SK-N-SH (cell line): ENCODE measurements at regions not wholly inside any gene's neighbourhood (a gene's known extent, or its start where the extent isn't known, plus 50 kb on each side); places are given as distances from the start of the nearest gene placed in this dataset.

ENCODE experiments used
- CTCF ChIA-PET: fragments of 300-600, 350-600 bp; formaldehyde crosslinking; extraction: SDS; loops from one replicate; lab custom pipeline; 2021; lab: Yijun Ruan, JAX
- POLR2A ChIA-PET: fragments of 350-600 bp; sonication (Branson Sonifier 250); formaldehyde crosslinking; extraction: SDS; loops from one replicate; lab custom pipeline; 2020; ENCODE audit warnings: antibody characterized with exemption, inconsistent platforms; lab: Yijun Ruan, JAX
- DNase-seq: peaks from one replicate; pipeline ENCODE4 v3.0.0; 2012
- H2AFZ ChIP-seq: fragments of 200-600 bp; sonication (generic); 2 replicates; pipeline ENCODE4 v1.8.1; 2016; ENCODE audit warnings: antibody characterized with exemption, mild to moderate bottlenecking, low read depth
- H3F3A ChIP-seq: fragments of 200-600 bp; sonication (generic); replicated peaks from 2 replicates; pipeline ENCODE3; 2016; ENCODE audit warnings: antibody characterized with exemption, mild to moderate bottlenecking; ENCODE audit not compliant: insufficient read depth
- H3K27ac ChIP-seq, 2 experiments: fragments of 200-500 bp in 1 of 2; fragments of 200-600 bp in 1 of 2; sonication (Bioruptor generic) in 1 of 2; sonication (generic), shearing (Covaris generic) in 1 of 2; 2 replicates each; pipeline versions ENCODE4 v1.5.1 to v1.6.1; 2014 to 2016; ENCODE audit warnings: low read depth in 2 of 2, inconsistent platforms in 1 of 2, low read length in 1 of 2, mild to moderate bottlenecking in 1 of 2, mixed read lengths in 1 of 2
- H3K27me3 ChIP-seq: fragments of 200-600 bp; sonication (generic), shearing (Covaris generic); 2 replicates; pipeline ENCODE4 v1.6.1; 2016; ENCODE audit warnings: mixed run types; ENCODE audit not compliant: insufficient read depth
- H3K36me3 ChIP-seq, 2 experiments: fragments of 200-500 bp in 1 of 2; fragments of 200-600 bp in 1 of 2; sonication (Bioruptor generic) in 1 of 2; sonication (generic) in 1 of 2; replicated peaks in 1 of 2; 2 replicates each; pipeline versions ENCODE3 to v1.5.1; 2014 to 2016; ENCODE audit warnings: low read length in 1 of 2, mild to moderate bottlenecking in 1 of 2; ENCODE audit not compliant: insufficient read depth in 2 of 2, control insufficient read depth in 1 of 2
- H3K4me1 ChIP-seq, 2 experiments: fragments of 200-500 bp in 1 of 2; fragments of 200-600 bp in 1 of 2; sonication (Bioruptor generic) in 1 of 2; sonication (generic), shearing (Covaris generic) in 1 of 2; 2 replicates each; pipeline versions ENCODE4 v1.5.1 to v1.6.1; 2014 to 2016; ENCODE audit warnings: low read depth in 1 of 2, low read length in 1 of 2, mixed run types in 1 of 2; ENCODE audit not compliant: insufficient read depth in 2 of 2, control insufficient read depth in 1 of 2
- H3K4me2 ChIP-seq: fragments of 200-600 bp; sonication (generic), shearing (Covaris generic); 2 replicates; pipeline ENCODE4 v1.6.1; 2017; ENCODE audit warnings: mixed run types
- H3K4me3 ChIP-seq, 2 experiments: fragments of 200-500 bp in 1 of 2; fragments of 200-600 bp in 1 of 2; sonication (Bioruptor generic) in 1 of 2; sonication (generic), shearing (Covaris generic) in 1 of 2; 2 replicates each; pipeline versions ENCODE4 v1.5.1 to v1.8.1; 2014 to 2016; ENCODE audit warnings: low read depth in 2 of 2, inconsistent platforms in 1 of 2, low read length in 1 of 2, mild to moderate bottlenecking in 1 of 2, mixed read lengths in 1 of 2, moderate library complexity in 1 of 2
- H3K79me2 ChIP-seq: fragments of 200-600 bp; sonication (generic); 2 replicates; pipeline ENCODE4 v1.8.1; 2017; ENCODE audit warnings: mild to moderate bottlenecking; ENCODE audit not compliant: insufficient read depth
- H3K9ac ChIP-seq: fragments of 200-600 bp; sonication (generic); 2 replicates; pipeline ENCODE4 v1.6.1; 2017; ENCODE audit warnings: mixed run types
- H3K9me2 ChIP-seq: fragments of 200-600 bp; sonication (generic); 2 replicates; pipeline ENCODE4 v1.6.1; 2017; ENCODE audit warnings: mixed run types
- H3K9me3 ChIP-seq: fragments of 200-600 bp; sonication (generic); 2 replicates; pipeline ENCODE4 v1.6.1; 2017; ENCODE audit warnings: mixed run types, mild to moderate bottlenecking, moderate library complexity
- H4K20me1 ChIP-seq: fragments of 200-600 bp; sonication (generic); 2 replicates; pipeline ENCODE4 v1.6.1; 2017; ENCODE audit warnings: mild to moderate bottlenecking, mixed run types; ENCODE audit not compliant: insufficient read depth
- CHD2 ChIP-seq: fragments of 150-350 bp; IDR thresholded peaks from 2 replicates; pipeline ENCODE4 v1.6.1; 2018; ENCODE audit warnings: low read length; ENCODE audit not compliant: partially characterized antibody
- ELF1 ChIP-seq: IDR thresholded peaks from 2 replicates; pipeline ENCODE4 v1.4.0; 2012
- EZH2phosphoT487 ChIP-seq: fragments of 200-600 bp; sonication (generic); IDR thresholded peaks from 2 replicates; pipeline ENCODE4 v1.6.1; 2017; ENCODE audit warnings: low read depth, mixed run types, mild to moderate bottlenecking, antibody characterized with exemption, moderate library complexity, borderline replicate concordance
- FOSL2 ChIP-seq: IDR thresholded peaks from 2 replicates; pipeline ENCODE4 v1.4.0; 2012; ENCODE audit warnings: low read depth, mild to moderate bottlenecking, moderate library complexity, borderline replicate concordance
- JUND ChIP-seq: IDR thresholded peaks from 2 replicates; pipeline ENCODE4 v1.4.0; 2012
- MXI1 ChIP-seq: IDR thresholded peaks from 2 replicates; pipeline ENCODE4 v1.6.1; 2012; ENCODE audit warnings: mild to moderate bottlenecking, low read depth, low read length, improper control_type of control experiment
- NFIC ChIP-seq: IDR thresholded peaks from 2 replicates; pipeline ENCODE4 v1.4.0; 2012; ENCODE audit warnings: borderline replicate concordance
- NRF1 ChIP-seq: IDR thresholded peaks from 2 replicates; pipeline ENCODE4 v1.6.1; 2012; ENCODE audit warnings: low read depth, mild to moderate bottlenecking, low read length
- RAD21 ChIP-seq: IDR thresholded peaks from 2 replicates; pipeline ENCODE4 v1.6.1; 2012; ENCODE audit warnings: mild to moderate bottlenecking, low read length
- RCOR1 ChIP-seq: fragments of 150-350 bp; IDR thresholded peaks from 2 replicates; pipeline ENCODE4 v1.6.1; 2017; ENCODE audit warnings: antibody characterized with exemption, low read length
- RFX5 ChIP-seq: IDR thresholded peaks from 2 replicates; pipeline ENCODE4 v1.6.1; 2012; ENCODE audit warnings: mild to moderate bottlenecking, improper control_type of control experiment, low read length
- RXRA ChIP-seq: IDR thresholded peaks from 2 replicates; pipeline ENCODE4 v1.4.0; 2012; ENCODE audit warnings: low read depth, mild to moderate bottlenecking, borderline replicate concordance
- SMC3 ChIP-seq: IDR thresholded peaks from 2 replicates; pipeline ENCODE4 v1.6.1; 2012; ENCODE audit warnings: low read depth, low read length, improper control_type of control experiment
- TAF1 ChIP-seq: IDR thresholded peaks from 2 replicates; pipeline ENCODE4 v1.6.1; 2012; ENCODE audit warnings: low read depth, mild to moderate bottlenecking, low read length, moderate library complexity, borderline replicate concordance
- TEAD4 ChIP-seq: IDR thresholded peaks from 2 replicates; pipeline ENCODE4 v1.4.0; 2012; ENCODE audit warnings: mild to moderate bottlenecking, borderline replicate concordance; ENCODE audit not compliant: insufficient read depth
- YY1 ChIP-seq: IDR thresholded peaks from 2 replicates; pipeline ENCODE4 v1.4.0; 2012; ENCODE audit warnings: low read depth, mild to moderate bottlenecking
- WGBS: methylation state at CpG from one replicate; pipeline ENCODE4 v1.1.6; 2017; ENCODE audit warnings: low lambda C conversion rate; 5-methylcytosine and 5-hydroxymethylcytosine counted together
- TF ChIP-seq, protein P1 (sequence below): IDR thresholded peaks from 2 replicates; pipeline ENCODE4; 2012
- TF ChIP-seq, protein P2 (sequence below): IDR thresholded peaks from 2 replicates; pipeline ENCODE4 v1.4.0; 2012; ENCODE audit warnings: low read depth, borderline replicate concordance
- TF ChIP-seq, protein P3 (sequence below): fragments of 200-600 bp; sonication (generic); IDR thresholded peaks from 2 replicates; pipeline ENCODE4 v1.6.1; 2017; ENCODE audit warnings: antibody characterized with exemption, mild to moderate bottlenecking, moderate library complexity

DNA sequence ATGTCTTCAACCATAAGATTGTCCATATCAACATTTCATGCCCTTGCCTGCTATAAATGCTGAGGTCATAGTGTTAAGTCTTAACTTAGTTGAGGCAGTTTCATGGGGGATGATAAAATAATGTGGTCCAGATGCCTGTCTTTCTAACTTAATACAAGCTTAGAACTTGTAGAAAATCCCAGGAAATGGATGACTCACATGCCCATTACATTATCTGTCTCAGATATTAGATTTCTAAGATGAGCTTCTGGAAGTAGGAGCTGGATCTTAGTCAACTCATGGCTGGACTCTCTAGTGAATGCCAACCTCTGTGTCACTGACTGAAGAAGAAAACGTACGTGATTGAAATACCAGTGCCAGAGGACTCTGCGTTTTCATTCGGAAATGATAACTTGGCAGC is 797.5 kb upstream of the EEF2KMT start:
- TF ChIP-seq TEAD4, result no peak
- TF ChIP-seq EZH2phosphoT487, result no peak
- no peak for TF ChIP-seq CHD2
- TF ChIP-seq, protein P1, sequence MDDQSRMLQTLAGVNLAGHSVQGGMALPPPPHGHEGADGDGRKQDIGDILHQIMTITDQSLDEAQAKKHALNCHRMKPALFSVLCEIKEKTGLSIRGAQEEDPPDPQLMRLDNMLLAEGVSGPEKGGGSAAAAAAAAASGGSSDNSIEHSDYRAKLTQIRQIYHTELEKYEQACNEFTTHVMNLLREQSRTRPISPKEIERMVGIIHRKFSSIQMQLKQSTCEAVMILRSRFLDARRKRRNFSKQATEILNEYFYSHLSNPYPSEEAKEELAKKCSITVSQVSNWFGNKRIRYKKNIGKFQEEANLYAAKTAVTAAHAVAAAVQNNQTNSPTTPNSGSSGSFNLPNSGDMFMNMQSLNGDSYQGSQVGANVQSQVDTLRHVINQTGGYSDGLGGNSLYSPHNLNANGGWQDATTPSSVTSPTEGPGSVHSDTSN, result no peak
- no peak for TF ChIP-seq ELF1
- no peak for TF ChIP-seq NRF1
- TF ChIP-seq NFIC, result no peak
- no peak for TF ChIP-seq RAD21
- TF ChIP-seq JUND, result no peak
- TF ChIP-seq, protein P2, sequence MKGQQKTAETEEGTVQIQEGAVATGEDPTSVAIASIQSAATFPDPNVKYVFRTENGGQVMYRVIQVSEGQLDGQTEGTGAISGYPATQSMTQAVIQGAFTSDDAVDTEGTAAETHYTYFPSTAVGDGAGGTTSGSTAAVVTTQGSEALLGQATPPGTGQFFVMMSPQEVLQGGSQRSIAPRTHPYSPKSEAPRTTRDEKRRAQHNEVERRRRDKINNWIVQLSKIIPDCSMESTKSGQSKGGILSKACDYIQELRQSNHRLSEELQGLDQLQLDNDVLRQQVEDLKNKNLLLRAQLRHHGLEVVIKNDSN, result no peak
- no peak for TF ChIP-seq FOSL2
- no peak for TF ChIP-seq RCOR1
- TF ChIP-seq RFX5, result no peak
- TF ChIP-seq RXRA, result no peak
- TF ChIP-seq YY1, result no peak
- no peak for TF ChIP-seq SMC3
- no peak for TF ChIP-seq TAF1
- TF ChIP-seq MXI1, result no peak
- TF ChIP-seq, protein P3, sequence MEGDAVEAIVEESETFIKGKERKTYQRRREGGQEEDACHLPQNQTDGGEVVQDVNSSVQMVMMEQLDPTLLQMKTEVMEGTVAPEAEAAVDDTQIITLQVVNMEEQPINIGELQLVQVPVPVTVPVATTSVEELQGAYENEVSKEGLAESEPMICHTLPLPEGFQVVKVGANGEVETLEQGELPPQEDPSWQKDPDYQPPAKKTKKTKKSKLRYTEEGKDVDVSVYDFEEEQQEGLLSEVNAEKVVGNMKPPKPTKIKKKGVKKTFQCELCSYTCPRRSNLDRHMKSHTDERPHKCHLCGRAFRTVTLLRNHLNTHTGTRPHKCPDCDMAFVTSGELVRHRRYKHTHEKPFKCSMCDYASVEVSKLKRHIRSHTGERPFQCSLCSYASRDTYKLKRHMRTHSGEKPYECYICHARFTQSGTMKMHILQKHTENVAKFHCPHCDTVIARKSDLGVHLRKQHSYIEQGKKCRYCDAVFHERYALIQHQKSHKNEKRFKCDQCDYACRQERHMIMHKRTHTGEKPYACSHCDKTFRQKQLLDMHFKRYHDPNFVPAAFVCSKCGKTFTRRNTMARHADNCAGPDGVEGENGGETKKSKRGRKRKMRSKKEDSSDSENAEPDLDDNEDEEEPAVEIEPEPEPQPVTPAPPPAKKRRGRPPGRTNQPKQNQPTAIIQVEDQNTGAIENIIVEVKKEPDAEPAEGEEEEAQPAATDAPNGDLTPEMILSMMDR, result no peak
- TF ChIP-seq, all 33 proteins: peak for 0
- H3K36me3 ChIP-seq, result no peaks in the 10 kb centered on the region
- DNase-seq, result peak; percentile 33
- H3K4me2 ChIP-seq, result no peak overlapping the region
- no peak overlapping the region for H3K4me3 ChIP-seq
- no peak overlapping the region for H3K27ac ChIP-seq
- no peaks in the 10 kb centered on the region for H3F3A ChIP-seq
- no peak overlapping the region for H3K9ac ChIP-seq
- no peaks in the 10 kb centered on the region for H3K9me2 ChIP-seq
- H2AFZ ChIP-seq, result no peak overlapping the region
- CTCF ChIA-PET, result interaction anchor here (1.0 to 1.2 kb wide), 2 partner anchors 10 to 279 kb away, joined by 3 read pairs; no protein-coding TSS in a partner anchor
- 13% methylated on average over 4 of the region's 4 CpGs for WGBS
- no peaks in the 10 kb centered on the region for H4K20me1 ChIP-seq
- no peaks in the 10 kb centered on the region for H3K27me3 ChIP-seq
- POLR2A ChIA-PET, result no interaction called here
- H3K4me1 ChIP-seq, result peaks cover 0 to 10% of the 10 kb centered on the region in 2 experiments; a peak in 1 of 4 replicates
- H3K79me2 ChIP-seq, result no peaks in the 10 kb centered on the region
- no peaks in the 10 kb centered on the region for H3K9me3 ChIP-seq
